Stimulated activated CD4-positive, alpha-beta T cell treated with anti-CD3 and anti-CD28 coated beads, Interleukin-15, amount 100 ng/mL, for 1 hour (primary cell): ENCODE measurements at regions not wholly inside any gene's neighbourhood (a gene's known extent, or its start where the extent isn't known, plus 50 kb on each side); places are given as distances from the start of the nearest gene placed in this dataset.
"Not testable (repeated sequence)": the region's sequence is repeated elsewhere in the genome, so short reads cannot be mapped to it uniquely, and the experiment has no call there.

Source experiments
- DNase-seq, 2 donors: peaks; one replicate each; pipeline ENCODE4 v3.0.0-alpha.2; 2020; ENCODE audit warnings: low read depth in 1 of 2, low spot score in 1 of 2

- no peak for DNase-seq
These were observed 431.8 kb downstream of the RPS24 start for GRCh38 chr10:78465431-78465830.

GRCh38 chr10:78467496-78468106, 433.9 kb downstream of the RPS24 start:
- DNase-seq, result no peak

GRCh38 chr10:78468731-78469130, 435.1 kb downstream of the RPS24 start:
- not testable (repeated sequence) for DNase-seq

- DNase-seq, result no peak
These were observed 436.8 kb downstream of the RPS24 start for GRCh38 chr10:78470267-78471103.

- DNase-seq, result no peak
These were observed 437.7 kb downstream of the RPS24 start for GRCh38 chr10:78471326-78471722.

GRCh38 chr10:78471723-78472550, 438.3 kb downstream of the RPS24 start:
- DNase-seq, result no peak

GRCh38 chr10:78472551-78472890, 438.9 kb downstream of the RPS24 start:
- no peak for DNase-seq

- no peak for DNase-seq
These were observed 439.3 kb downstream of the RPS24 start for GRCh38 chr10:78473006-78473405.

- no peak for DNase-seq
These were observed 441.1 kb downstream of the RPS24 start for GRCh38 chr10:78474743-78475142.

GRCh38 chr10:78475437-78475836, 441.8 kb downstream of the RPS24 start:
- DNase-seq, result no peak

GRCh38 chr10:78476156-78476555, 442.5 kb downstream of the RPS24 start:
- DNase-seq, result no peak

GRCh38 chr10:78476844-78477243, 443.2 kb downstream of the RPS24 start:
- DNase-seq, result no peak

- no peak for DNase-seq
These were observed 445.3 kb downstream of the RPS24 start for GRCh38 chr10:78478919-78479318.

- no peak for DNase-seq
These were observed 445.8 kb downstream of the RPS24 start for GRCh38 chr10:78479467-78479866.

- DNase-seq, result no peak
These were observed 448.2 kb downstream of the RPS24 start for GRCh38 chr10:78481842-78482241.

GRCh38 chr10:78483641-78484040, 450.0 kb downstream of the RPS24 start:
- no peak for DNase-seq

- no peak for DNase-seq
These were observed 455.4 kb downstream of the RPS24 start for GRCh38 chr10:78489034-78489433.

GRCh38 chr10:78491812-78492211, 458.1 kb downstream of the RPS24 start:
- no peak for DNase-seq

- no peak for DNase-seq
These were observed 458.8 kb downstream of the RPS24 start for GRCh38 chr10:78492424-78492823.

- DNase-seq, result no peak
These were observed 460.5 kb downstream of the RPS24 start for GRCh38 chr10:78494179-78494578.

- no peak for DNase-seq
These were observed 468.7 kb downstream of the RPS24 start for GRCh38 chr10:78502210-78502936.
